AG10803 (cell line): ENCODE measurements at regions not wholly inside any gene's neighbourhood (a gene's known extent, or its start where the extent isn't known, plus 50 kb on each side); places are given as distances from the start of the nearest gene placed in this dataset.
"Not testable (repeated sequence)": the region's sequence is repeated elsewhere in the genome, so short reads cannot be mapped to it uniquely, and the experiment has no call there.

Source experiments
- DNase-seq: peaks from one replicate; pipeline ENCODE4 v3.0.0; 2010; ENCODE audit warnings: low read depth
- H3K4me3 ChIP-seq: 2 replicates; pipeline ENCODE4 v1.5.1; 2011; ENCODE audit warnings: mild to moderate bottlenecking, low read length, control low read depth
- CTCF ChIP-seq: conservative IDR thresholded peaks from 2 replicates; pipeline ENCODE4 v1.5.1; 2011; ENCODE audit warnings: mild to moderate bottlenecking, low read length, control low read depth, inconsistent platforms

- no peak for DNase-seq
- no peak for TF ChIP-seq CTCF
- no peak overlapping the region for H3K4me3 ChIP-seq
These were observed 312.2 kb upstream of the B3GAT1 start for GRCh38 chr11:134724106-134724778.

GRCh38 chr11:134720691-134721070 is 308.6 kb upstream of the B3GAT1 start:
- H3K4me3 ChIP-seq, DNase-seq: not testable (repeated sequence)

- H3K4me3 ChIP-seq, DNase-seq: not testable (repeated sequence)
These were observed 308.1 kb upstream of the B3GAT1 start for GRCh38 chr11:134719940-134720690.

- no peak overlapping the region for H3K4me3 ChIP-seq
- TF ChIP-seq CTCF = no peak
- no peak for DNase-seq
These were observed 307.4 kb upstream of the B3GAT1 start for GRCh38 chr11:134719397-134719796.

- no peak for DNase-seq
- no peak overlapping the region for H3K4me3 ChIP-seq
- TF ChIP-seq CTCF = no peak
These were observed 304.5 kb upstream of the B3GAT1 start for GRCh38 chr11:134716582-134716981.

GRCh38 chr11:134714021-134714656 is 302.1 kb upstream of the B3GAT1 start:
- H3K4me3 ChIP-seq = no peak overlapping the region
- no peak for TF ChIP-seq CTCF
- DNase-seq = no peak

- TF ChIP-seq CTCF = no peak
- no peak for DNase-seq
- H3K4me3 ChIP-seq = no peak overlapping the region
These were observed 300.4 kb upstream of the B3GAT1 start for GRCh38 chr11:134712228-134713145.
